K562 (cell line): ENCODE measurements at regions not wholly inside any gene's neighbourhood (a gene's known extent, or its start where the extent isn't known, plus 50 kb on each side); places are given as distances from the start of the nearest gene placed in this dataset.

ENCODE experiments used
- ATAC-seq: fragments of 200-7000 bp; cut with Tn5 transposase; 3 replicates; pipeline ENCODE4 v1.9.1; 2020; ENCODE audit warnings: moderate library complexity
- BruUV-seq: library from RNA; stranded (reverse); fragments of 400-500 nt; replicated peaks from 2 replicates; lab custom pipeline; 2021; lab: Mats Ljungman, UMichigan
- CTCF ChIA-PET: fragments of 300-600 bp; formaldehyde crosslinking; extraction: SDS; loops from one replicate; lab custom pipeline; 2021; ENCODE audit warnings: low intra/inter-chr PET ratio; lab: Yijun Ruan, JAX
- POLR2A ChIA-PET: fragments of 300-600, 350-650 bp; sonication (Branson Sonifier 250); formaldehyde crosslinking; extraction: SDS; loops from one replicate; lab custom pipeline; 2021; ENCODE audit warnings: antibody characterized with exemption, inconsistent platforms; lab: Yijun Ruan, JAX
- DNase-seq, 4 experiments: peaks; one replicate each; pipeline versions ENCODE4 v3.0.0 to v3.0.0-alpha.2; 2011 to 2018; ENCODE audit warnings: low spot score in 3 of 4, mixed read lengths in 3 of 4; ENCODE audit errors: extremely low read depth in 1 of 4
- FAIRE-seq: peaks from 2 replicates; lab custom pipeline; 2011; peaks lifted over from hg19 to GRCh38; lab: Jason Lieb, UNC
- H2AFZ ChIP-seq: 2 replicates; pipeline ENCODE4 v1.6.0; 2011; ENCODE audit warnings: low read depth, low read length, control low read depth, inconsistent platforms
- H3K27ac ChIP-seq: fragments of 200-600 bp; 3 replicates; pipeline ENCODE4 v1.8.0; 2011; ENCODE audit warnings: low read depth, mild to moderate bottlenecking, control low read depth, inconsistent platforms, low read length, moderate library complexity, mixed read lengths; ENCODE audit errors: extremely low read depth
- H3K27me3 ChIP-seq, 2 experiments: fragments of 300-600 bp in 1 of 2; 2 replicates in 1 of 2; 3 replicates in 1 of 2; pipeline versions ENCODE4 v1.6.0 to v1.8.0; 2011; ENCODE audit warnings: inconsistent platforms in 2 of 2, low read length in 2 of 2, mild to moderate bottlenecking in 1 of 2, mixed read lengths in 1 of 2, moderate library complexity in 1 of 2; ENCODE audit not compliant: control insufficient read depth in 2 of 2, insufficient read depth in 2 of 2
- H3K36me3 ChIP-seq: fragments of 300-600 bp; 3 replicates; pipeline ENCODE4 v1.8.0; 2011; ENCODE audit warnings: mild to moderate bottlenecking, low read length, inconsistent platforms; ENCODE audit not compliant: control insufficient read depth, insufficient read depth
- H3K4me1 ChIP-seq, 2 experiments: fragments of 200-600 bp in 1 of 2; replicated peaks in 1 of 2; 2 replicates in 1 of 2; 3 replicates in 1 of 2; pipeline versions ENCODE4 v1.5.1 to v1.8.0; 2011; ENCODE audit warnings: inconsistent platforms in 2 of 2, low read length in 2 of 2, mild to moderate bottlenecking in 1 of 2, mixed read lengths in 1 of 2, moderate library complexity in 1 of 2; ENCODE audit not compliant: control insufficient read depth in 2 of 2, insufficient read depth in 2 of 2
- H3K4me2 ChIP-seq: 2 replicates; pipeline ENCODE4 v1.6.1; 2011; ENCODE audit warnings: low read length, control low read depth, inconsistent platforms, mixed read lengths; ENCODE audit not compliant: insufficient read depth
- H3K4me3 ChIP-seq: fragments of 200-600 bp; sonication (generic), shearing (Covaris generic); 2 replicates; pipeline ENCODE4 v1.5.1; 2016; ENCODE audit warnings: control low read depth, inconsistent platforms
- H3K79me2 ChIP-seq: fragments of 200-600 bp; 3 replicates; pipeline ENCODE4 v1.8.0; 2011; ENCODE audit warnings: low read length, inconsistent platforms; ENCODE audit not compliant: control insufficient read depth, insufficient read depth
- H3K9ac ChIP-seq, 2 experiments: 2 replicates each; pipeline versions ENCODE4 v1.6.0 to v1.6.1; 2011; ENCODE audit warnings: low read depth in 2 of 2, low read length in 2 of 2, control low read depth in 1 of 2, inconsistent platforms in 1 of 2, mild to moderate bottlenecking in 1 of 2, mixed read lengths in 1 of 2; ENCODE audit not compliant: insufficient read depth in 1 of 2
- H3K9me1 ChIP-seq: one replicate; pipeline ENCODE4 v1.6.0; 2011; ENCODE audit warnings: inconsistent platforms, mild to moderate bottlenecking, low read length, moderate library complexity; ENCODE audit not compliant: control insufficient read depth, insufficient read depth
- H3K9me3 ChIP-seq: replicated peaks from 2 replicates; pipeline ENCODE4 v1.5.1; 2011; ENCODE audit warnings: low read depth, low read length, inconsistent platforms; ENCODE audit not compliant: control insufficient read depth, insufficient read depth
- H4K20me1 ChIP-seq: replicated peaks from 2 replicates; pipeline ENCODE4 v1.6.1; 2011; ENCODE audit warnings: low read length, inconsistent platforms, mixed read lengths; ENCODE audit not compliant: control insufficient read depth, insufficient read depth
- HCFC1 ChIP-seq: IDR thresholded peaks from 2 replicates; pipeline ENCODE4 v1.6.1; 2012; ENCODE audit warnings: low read depth, low read length, improper control_type of control experiment
- TRIM28 ChIP-seq: fragments of 450-650 bp; IDR thresholded peaks from 2 replicates; pipeline ENCODE4 v1.6.1; 2017
- ZNF780A ChIP-seq: fragments of 250-450 bp; sonication (Bioruptor Pico); IDR thresholded peaks from 2 replicates; pipeline ENCODE4 v1.5.0; 2021; ENCODE audit warnings: mild to moderate bottlenecking
- WGBS: fragments of 100-300 bp; shearing (Covaris generic); methylation state at CpG from one replicate; pipeline ENCODE4 v1.1.6; 2016; ENCODE audit warnings: low coverage, mixed read lengths; ENCODE audit not compliant: insufficient coverage; ENCODE audit errors: missing lambda C conversion rate; 5-methylcytosine and 5-hydroxymethylcytosine counted together
- in situ Hi-C: fragments of 300-500 bp; cut with MboI; formaldehyde crosslinking; loops from 4 replicates; pipeline ENCODE4 v1.15.0; 2018; ENCODE audit warnings: inconsistent platforms, mixed read lengths
- intact Hi-C: fragments of 100-400 bp; cut with micrococcal nuclease; formaldehyde crosslinking; loops from 2 replicates; pipeline ENCODE4 v1.14.2; 2022
- TF ChIP-seq, protein P1 (sequence below): fragments of 250-450 bp; sonication (Bioruptor Pico); IDR thresholded peaks from 2 replicates; pipeline ENCODE4 v1.8.0; 2022; ENCODE audit warnings: moderate library complexity, mild to moderate bottlenecking, inconsistent platforms
- TF ChIP-seq, protein P2 (sequence below): IDR thresholded peaks from 2 replicates; pipeline ENCODE4 v1.6.1; 2014; ENCODE audit warnings: antibody characterized with exemption
- TF ChIP-seq, protein P3 (sequence below): sonication (generic); formaldehyde crosslinking; IDR thresholded peaks from 2 replicates; pipeline ENCODE4 v1.8.0; 2022; ENCODE audit warnings: missing genetic modification reagents, mild to moderate bottlenecking, moderate library complexity, borderline replicate concordance

DNA sequence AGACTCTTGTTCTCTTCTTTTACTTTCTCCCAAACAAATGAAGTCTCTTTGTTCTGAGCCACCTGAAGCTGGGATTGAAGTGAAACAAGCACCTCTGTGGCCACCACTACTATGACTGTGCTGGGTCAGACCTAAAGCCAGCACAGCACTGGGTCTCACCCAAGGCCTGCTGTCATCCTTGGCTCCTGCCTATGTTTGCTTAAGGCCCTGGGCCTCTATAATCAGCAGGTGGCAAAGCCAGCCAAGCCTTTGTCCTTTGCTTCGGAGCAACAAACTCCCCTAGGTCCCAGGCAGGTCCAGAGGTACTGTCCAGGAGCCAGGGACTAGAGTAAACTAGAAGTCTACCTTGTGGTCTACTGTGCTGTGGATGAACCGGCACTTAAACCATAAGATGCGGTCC lies 220.6 kb upstream of the ARSJ start:
- BruUV-seq: no TSS peak
- 0% methylated on average over 3 of the region's 3 CpGs for WGBS
- H3K9me1 ChIP-seq: no peaks in the 10 kb centered on the region
- TF ChIP-seq TRIM28: no peak
- TF ChIP-seq ZNF780A: no peak
- TF ChIP-seq, protein P1, sequence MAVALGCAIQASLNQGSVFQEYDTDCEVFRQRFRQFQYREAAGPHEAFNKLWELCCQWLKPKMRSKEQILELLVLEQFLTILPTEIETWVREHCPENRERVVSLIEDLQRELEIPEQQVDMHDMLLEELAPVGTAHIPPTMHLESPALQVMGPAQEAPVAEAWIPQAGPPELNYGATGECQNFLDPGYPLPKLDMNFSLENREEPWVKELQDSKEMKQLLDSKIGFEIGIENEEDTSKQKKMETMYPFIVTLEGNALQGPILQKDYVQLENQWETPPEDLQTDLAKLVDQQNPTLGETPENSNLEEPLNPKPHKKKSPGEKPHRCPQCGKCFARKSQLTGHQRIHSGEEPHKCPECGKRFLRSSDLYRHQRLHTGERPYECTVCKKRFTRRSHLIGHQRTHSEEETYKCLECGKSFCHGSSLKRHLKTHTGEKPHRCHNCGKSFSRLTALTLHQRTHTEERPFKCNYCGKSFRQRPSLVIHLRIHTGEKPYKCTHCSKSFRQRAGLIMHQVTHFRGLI (CRISPR knock-in tag): no peak
- no peak for TF ChIP-seq HCFC1
- TF ChIP-seq, protein P2, sequence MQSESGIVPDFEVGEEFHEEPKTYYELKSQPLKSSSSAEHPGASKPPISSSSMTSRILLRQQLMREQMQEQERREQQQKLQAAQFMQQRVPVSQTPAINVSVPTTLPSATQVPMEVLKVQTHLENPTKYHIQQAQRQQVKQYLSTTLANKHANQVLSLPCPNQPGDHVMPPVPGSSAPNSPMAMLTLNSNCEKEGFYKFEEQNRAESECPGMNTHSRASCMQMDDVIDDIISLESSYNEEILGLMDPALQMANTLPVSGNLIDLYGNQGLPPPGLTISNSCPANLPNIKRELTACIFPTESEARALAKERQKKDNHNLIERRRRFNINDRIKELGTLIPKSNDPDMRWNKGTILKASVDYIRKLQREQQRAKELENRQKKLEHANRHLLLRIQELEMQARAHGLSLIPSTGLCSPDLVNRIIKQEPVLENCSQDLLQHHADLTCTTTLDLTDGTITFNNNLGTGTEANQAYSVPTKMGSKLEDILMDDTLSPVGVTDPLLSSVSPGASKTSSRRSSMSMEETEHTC: no peak
- TF ChIP-seq, protein P3, sequence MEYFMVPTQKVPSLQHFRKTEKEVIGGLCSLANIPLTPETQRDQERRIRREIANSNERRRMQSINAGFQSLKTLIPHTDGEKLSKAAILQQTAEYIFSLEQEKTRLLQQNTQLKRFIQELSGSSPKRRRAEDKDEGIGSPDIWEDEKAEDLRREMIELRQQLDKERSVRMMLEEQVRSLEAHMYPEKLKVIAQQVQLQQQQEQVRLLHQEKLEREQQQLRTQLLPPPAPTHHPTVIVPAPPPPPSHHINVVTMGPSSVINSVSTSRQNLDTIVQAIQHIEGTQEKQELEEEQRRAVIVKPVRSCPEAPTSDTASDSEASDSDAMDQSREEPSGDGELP (CRISPR knock-in tag): no peak
- TF ChIP-seq, all 486 proteins: peak for 0
- H3K36me3 ChIP-seq: no peaks in the 10 kb centered on the region
- H3K79me2 ChIP-seq: no peaks in the 10 kb centered on the region
- no peak overlapping the region for H3K27ac ChIP-seq
- in situ Hi-C loops: no loop called here
- no peaks in the 10 kb centered on the region for H4K20me1 ChIP-seq
- no peak for ATAC-seq
- no peaks in the 10 kb centered on the region for H3K9me3 ChIP-seq
- no peak overlapping the region for H3K4me3 ChIP-seq
- POLR2A ChIA-PET: no interaction called here
- no peaks in the 10 kb centered on the region for H3K27me3 ChIP-seq
- intact Hi-C loops: no loop called here
- H3K9ac ChIP-seq: no peak overlapping the region
- H2AFZ ChIP-seq: no peak overlapping the region
- H3K4me1 ChIP-seq: no peaks in the 10 kb centered on the region
- no peak for DNase-seq
- CTCF ChIA-PET: no interaction called here
- FAIRE-seq: no peak
- no peak overlapping the region for H3K4me2 ChIP-seq
